SK-N-SH (cell line): ENCODE measurements at regions not wholly inside any gene's neighbourhood (a gene's known extent, or its start where the extent isn't known, plus 50 kb on each side); places are given as distances from the start of the nearest gene placed in this dataset.

Experiments
- CTCF ChIA-PET: fragments of 300-600, 350-600 bp; formaldehyde crosslinking; extraction: SDS; loops from one replicate; lab custom pipeline; 2021; lab: Yijun Ruan, JAX
- POLR2A ChIA-PET: fragments of 350-600 bp; sonication (Branson Sonifier 250); formaldehyde crosslinking; extraction: SDS; loops from one replicate; lab custom pipeline; 2020; ENCODE audit warnings: antibody characterized with exemption, inconsistent platforms; lab: Yijun Ruan, JAX
- DNase-seq: peaks from one replicate; pipeline ENCODE4 v3.0.0; 2012
- H2AFZ ChIP-seq: fragments of 200-600 bp; sonication (generic); 2 replicates; pipeline ENCODE4 v1.8.1; 2016; ENCODE audit warnings: antibody characterized with exemption, mild to moderate bottlenecking, low read depth
- H3F3A ChIP-seq: fragments of 200-600 bp; sonication (generic); replicated peaks from 2 replicates; pipeline ENCODE3; 2016; ENCODE audit warnings: antibody characterized with exemption, mild to moderate bottlenecking; ENCODE audit not compliant: insufficient read depth
- H3K27ac ChIP-seq, 2 experiments: fragments of 200-500 bp in 1 of 2; fragments of 200-600 bp in 1 of 2; sonication (Bioruptor generic) in 1 of 2; sonication (generic), shearing (Covaris generic) in 1 of 2; 2 replicates each; pipeline versions ENCODE4 v1.5.1 to v1.6.1; 2014 to 2016; ENCODE audit warnings: low read depth in 2 of 2, inconsistent platforms in 1 of 2, low read length in 1 of 2, mild to moderate bottlenecking in 1 of 2, mixed read lengths in 1 of 2
- H3K27me3 ChIP-seq: fragments of 200-600 bp; sonication (generic), shearing (Covaris generic); 2 replicates; pipeline ENCODE4 v1.6.1; 2016; ENCODE audit warnings: mixed run types; ENCODE audit not compliant: insufficient read depth
- H3K36me3 ChIP-seq, 2 experiments: fragments of 200-500 bp in 1 of 2; fragments of 200-600 bp in 1 of 2; sonication (Bioruptor generic) in 1 of 2; sonication (generic) in 1 of 2; replicated peaks in 1 of 2; 2 replicates each; pipeline versions ENCODE3 to v1.5.1; 2014 to 2016; ENCODE audit warnings: low read length in 1 of 2, mild to moderate bottlenecking in 1 of 2; ENCODE audit not compliant: insufficient read depth in 2 of 2, control insufficient read depth in 1 of 2
- H3K4me1 ChIP-seq, 2 experiments: fragments of 200-500 bp in 1 of 2; fragments of 200-600 bp in 1 of 2; sonication (Bioruptor generic) in 1 of 2; sonication (generic), shearing (Covaris generic) in 1 of 2; 2 replicates each; pipeline versions ENCODE4 v1.5.1 to v1.6.1; 2014 to 2016; ENCODE audit warnings: low read depth in 1 of 2, low read length in 1 of 2, mixed run types in 1 of 2; ENCODE audit not compliant: insufficient read depth in 2 of 2, control insufficient read depth in 1 of 2
- H3K4me2 ChIP-seq: fragments of 200-600 bp; sonication (generic), shearing (Covaris generic); 2 replicates; pipeline ENCODE4 v1.6.1; 2017; ENCODE audit warnings: mixed run types
- H3K4me3 ChIP-seq, 2 experiments: fragments of 200-500 bp in 1 of 2; fragments of 200-600 bp in 1 of 2; sonication (Bioruptor generic) in 1 of 2; sonication (generic), shearing (Covaris generic) in 1 of 2; 2 replicates each; pipeline versions ENCODE4 v1.5.1 to v1.8.1; 2014 to 2016; ENCODE audit warnings: low read depth in 2 of 2, inconsistent platforms in 1 of 2, low read length in 1 of 2, mild to moderate bottlenecking in 1 of 2, mixed read lengths in 1 of 2, moderate library complexity in 1 of 2
- H3K79me2 ChIP-seq: fragments of 200-600 bp; sonication (generic); 2 replicates; pipeline ENCODE4 v1.8.1; 2017; ENCODE audit warnings: mild to moderate bottlenecking; ENCODE audit not compliant: insufficient read depth
- H3K9ac ChIP-seq: fragments of 200-600 bp; sonication (generic); 2 replicates; pipeline ENCODE4 v1.6.1; 2017; ENCODE audit warnings: mixed run types
- H3K9me2 ChIP-seq: fragments of 200-600 bp; sonication (generic); 2 replicates; pipeline ENCODE4 v1.6.1; 2017; ENCODE audit warnings: mixed run types
- H3K9me3 ChIP-seq: fragments of 200-600 bp; sonication (generic); 2 replicates; pipeline ENCODE4 v1.6.1; 2017; ENCODE audit warnings: mixed run types, mild to moderate bottlenecking, moderate library complexity
- H4K20me1 ChIP-seq: fragments of 200-600 bp; sonication (generic); 2 replicates; pipeline ENCODE4 v1.6.1; 2017; ENCODE audit warnings: mild to moderate bottlenecking, mixed run types; ENCODE audit not compliant: insufficient read depth
- CHD2 ChIP-seq: fragments of 150-350 bp; IDR thresholded peaks from 2 replicates; pipeline ENCODE4 v1.6.1; 2018; ENCODE audit warnings: low read length; ENCODE audit not compliant: partially characterized antibody
- ELF1 ChIP-seq: IDR thresholded peaks from 2 replicates; pipeline ENCODE4 v1.4.0; 2012
- FOXM1 ChIP-seq: IDR thresholded peaks from 2 replicates; pipeline ENCODE4 v1.4.0; 2012; ENCODE audit warnings: low read depth, mild to moderate bottlenecking
- GABPA ChIP-seq: IDR thresholded peaks from 2 replicates; pipeline ENCODE4 v1.4.0; 2012; ENCODE audit warnings: low read depth, mild to moderate bottlenecking
- JUND ChIP-seq: IDR thresholded peaks from 2 replicates; pipeline ENCODE4 v1.4.0; 2012
- MAX ChIP-seq: IDR thresholded peaks from 2 replicates; pipeline ENCODE4 v1.4.0; 2012; ENCODE audit warnings: low read depth
- NFIC ChIP-seq: IDR thresholded peaks from 2 replicates; pipeline ENCODE4 v1.4.0; 2012; ENCODE audit warnings: borderline replicate concordance
- PBX3 ChIP-seq: IDR thresholded peaks from 2 replicates; pipeline ENCODE4; 2012
- RAD21 ChIP-seq: IDR thresholded peaks from 2 replicates; pipeline ENCODE4 v1.6.1; 2012; ENCODE audit warnings: mild to moderate bottlenecking, low read length
- SIN3A ChIP-seq: IDR thresholded peaks from 2 replicates; pipeline ENCODE4 v1.6.1; 2012; ENCODE audit warnings: low read depth, mild to moderate bottlenecking, low read length, moderate library complexity, borderline replicate concordance
- TEAD4 ChIP-seq: IDR thresholded peaks from 2 replicates; pipeline ENCODE4 v1.4.0; 2012; ENCODE audit warnings: mild to moderate bottlenecking, borderline replicate concordance; ENCODE audit not compliant: insufficient read depth
- USF1 ChIP-seq: IDR thresholded peaks from 2 replicates; pipeline ENCODE4 v1.4.0; 2012; ENCODE audit warnings: low read depth, borderline replicate concordance
- USF2 ChIP-seq: fragments of 150-350 bp; IDR thresholded peaks from 2 replicates; pipeline ENCODE4 v1.6.1; 2017; ENCODE audit warnings: antibody characterized with exemption, low read length, low read depth, borderline replicate concordance
- WGBS: methylation state at CpG from one replicate; pipeline ENCODE4 v1.1.6; 2017; ENCODE audit warnings: low lambda C conversion rate; 5-methylcytosine and 5-hydroxymethylcytosine counted together
- TF ChIP-seq, protein P1 (sequence below): IDR thresholded peaks from 2 replicates; pipeline ENCODE4 v1.6.1; 2012; ENCODE audit warnings: mild to moderate bottlenecking, low read depth, low read length, moderate library complexity
- TF ChIP-seq, protein P2 (sequence below): fragments of 200-600 bp; sonication (generic); IDR thresholded peaks from 2 replicates; pipeline ENCODE4 v1.6.1; 2017; ENCODE audit warnings: antibody characterized with exemption, mild to moderate bottlenecking, moderate library complexity
- TF ChIP-seq, protein P3 (sequence below): fragments of 150-350 bp; IDR thresholded peaks from 2 replicates; pipeline ENCODE4 v1.6.1; 2016; ENCODE audit warnings: mild to moderate bottlenecking, low read depth, low read length

- TF ChIP-seq, protein P1, sequence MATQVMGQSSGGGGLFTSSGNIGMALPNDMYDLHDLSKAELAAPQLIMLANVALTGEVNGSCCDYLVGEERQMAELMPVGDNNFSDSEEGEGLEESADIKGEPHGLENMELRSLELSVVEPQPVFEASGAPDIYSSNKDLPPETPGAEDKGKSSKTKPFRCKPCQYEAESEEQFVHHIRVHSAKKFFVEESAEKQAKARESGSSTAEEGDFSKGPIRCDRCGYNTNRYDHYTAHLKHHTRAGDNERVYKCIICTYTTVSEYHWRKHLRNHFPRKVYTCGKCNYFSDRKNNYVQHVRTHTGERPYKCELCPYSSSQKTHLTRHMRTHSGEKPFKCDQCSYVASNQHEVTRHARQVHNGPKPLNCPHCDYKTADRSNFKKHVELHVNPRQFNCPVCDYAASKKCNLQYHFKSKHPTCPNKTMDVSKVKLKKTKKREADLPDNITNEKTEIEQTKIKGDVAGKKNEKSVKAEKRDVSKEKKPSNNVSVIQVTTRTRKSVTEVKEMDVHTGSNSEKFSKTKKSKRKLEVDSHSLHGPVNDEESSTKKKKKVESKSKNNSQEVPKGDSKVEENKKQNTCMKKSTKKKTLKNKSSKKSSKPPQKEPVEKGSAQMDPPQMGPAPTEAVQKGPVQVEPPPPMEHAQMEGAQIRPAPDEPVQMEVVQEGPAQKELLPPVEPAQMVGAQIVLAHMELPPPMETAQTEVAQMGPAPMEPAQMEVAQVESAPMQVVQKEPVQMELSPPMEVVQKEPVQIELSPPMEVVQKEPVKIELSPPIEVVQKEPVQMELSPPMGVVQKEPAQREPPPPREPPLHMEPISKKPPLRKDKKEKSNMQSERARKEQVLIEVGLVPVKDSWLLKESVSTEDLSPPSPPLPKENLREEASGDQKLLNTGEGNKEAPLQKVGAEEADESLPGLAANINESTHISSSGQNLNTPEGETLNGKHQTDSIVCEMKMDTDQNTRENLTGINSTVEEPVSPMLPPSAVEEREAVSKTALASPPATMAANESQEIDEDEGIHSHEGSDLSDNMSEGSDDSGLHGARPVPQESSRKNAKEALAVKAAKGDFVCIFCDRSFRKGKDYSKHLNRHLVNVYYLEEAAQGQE: no peak
- TF ChIP-seq ELF1 (no peak), USF1 (no peak)
Observed at GRCh38 chr11:38530226-38530625, 1932.2 kb upstream of the RAG2 start (continued).

- POLR2A ChIA-PET: no interaction called here
- 3% methylated on average over 1 of the region's 1 CpG for WGBS
- CTCF ChIA-PET: no interaction called here
- H3K79me2 ChIP-seq: no peaks in the 10 kb centered on the region
- DNase-seq: no peak
- no peaks in the 10 kb centered on the region for H3K36me3 ChIP-seq
- H3K9ac ChIP-seq: no peak overlapping the region
- no peak overlapping the region for H2AFZ ChIP-seq
- H3K4me3 ChIP-seq: no peak overlapping the region
- H4K20me1 ChIP-seq: no peaks in the 10 kb centered on the region
- no peaks in the 10 kb centered on the region for H3K4me1 ChIP-seq
- no peaks in the 10 kb centered on the region for H3K9me2 ChIP-seq
- no peak overlapping the region for H3K4me2 ChIP-seq
- H3F3A ChIP-seq: no peaks in the 10 kb centered on the region
- H3K27ac ChIP-seq: no peak overlapping the region
- TF ChIP-seq NFIC: no peak
- no peak for TF ChIP-seq GABPA
- TF ChIP-seq, protein P2, sequence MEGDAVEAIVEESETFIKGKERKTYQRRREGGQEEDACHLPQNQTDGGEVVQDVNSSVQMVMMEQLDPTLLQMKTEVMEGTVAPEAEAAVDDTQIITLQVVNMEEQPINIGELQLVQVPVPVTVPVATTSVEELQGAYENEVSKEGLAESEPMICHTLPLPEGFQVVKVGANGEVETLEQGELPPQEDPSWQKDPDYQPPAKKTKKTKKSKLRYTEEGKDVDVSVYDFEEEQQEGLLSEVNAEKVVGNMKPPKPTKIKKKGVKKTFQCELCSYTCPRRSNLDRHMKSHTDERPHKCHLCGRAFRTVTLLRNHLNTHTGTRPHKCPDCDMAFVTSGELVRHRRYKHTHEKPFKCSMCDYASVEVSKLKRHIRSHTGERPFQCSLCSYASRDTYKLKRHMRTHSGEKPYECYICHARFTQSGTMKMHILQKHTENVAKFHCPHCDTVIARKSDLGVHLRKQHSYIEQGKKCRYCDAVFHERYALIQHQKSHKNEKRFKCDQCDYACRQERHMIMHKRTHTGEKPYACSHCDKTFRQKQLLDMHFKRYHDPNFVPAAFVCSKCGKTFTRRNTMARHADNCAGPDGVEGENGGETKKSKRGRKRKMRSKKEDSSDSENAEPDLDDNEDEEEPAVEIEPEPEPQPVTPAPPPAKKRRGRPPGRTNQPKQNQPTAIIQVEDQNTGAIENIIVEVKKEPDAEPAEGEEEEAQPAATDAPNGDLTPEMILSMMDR: no peak
- no peak for TF ChIP-seq SIN3A
- no peak for TF ChIP-seq PBX3
- no peak for TF ChIP-seq FOXM1
- TF ChIP-seq MAX: no peak
- no peak for TF ChIP-seq JUND
- no peak for TF ChIP-seq TEAD4
- no peak for TF ChIP-seq USF2
- no peak for TF ChIP-seq RAD21
- TF ChIP-seq, protein P3, sequence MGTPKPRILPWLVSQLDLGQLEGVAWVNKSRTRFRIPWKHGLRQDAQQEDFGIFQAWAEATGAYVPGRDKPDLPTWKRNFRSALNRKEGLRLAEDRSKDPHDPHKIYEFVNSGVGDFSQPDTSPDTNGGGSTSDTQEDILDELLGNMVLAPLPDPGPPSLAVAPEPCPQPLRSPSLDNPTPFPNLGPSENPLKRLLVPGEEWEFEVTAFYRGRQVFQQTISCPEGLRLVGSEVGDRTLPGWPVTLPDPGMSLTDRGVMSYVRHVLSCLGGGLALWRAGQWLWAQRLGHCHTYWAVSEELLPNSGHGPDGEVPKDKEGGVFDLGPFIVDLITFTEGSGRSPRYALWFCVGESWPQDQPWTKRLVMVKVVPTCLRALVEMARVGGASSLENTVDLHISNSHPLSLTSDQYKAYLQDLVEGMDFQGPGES: no peak
- no peak for TF ChIP-seq CHD2
- TF ChIP-seq, all 33 proteins: peak for 0
- Histone ChIP-seq H3K9me3 (no peaks in the 10 kb centered on the region), H3K27me3 (no peaks in the 10 kb centered on the region)
Observed at GRCh38 chr11:38524945-38525344, 1926.9 kb upstream of the RAG2 start.
